K562 (cell line): ENCODE measurements at regions not wholly inside any gene's neighbourhood (a gene's known extent, or its start where the extent isn't known, plus 50 kb on each side); places are given as distances from the start of the nearest gene placed in this dataset.

Source experiments
- ATAC-seq: fragments of 200-7000 bp; cut with Tn5 transposase; 3 replicates; pipeline ENCODE4 v1.9.1; 2020; ENCODE audit warnings: moderate library complexity
- BruUV-seq: library from RNA; stranded (reverse); fragments of 400-500 nt; replicated peaks from 2 replicates; lab custom pipeline; 2021; lab: Mats Ljungman, UMichigan
- CTCF ChIA-PET: fragments of 300-600 bp; formaldehyde crosslinking; extraction: SDS; loops from one replicate; lab custom pipeline; 2021; ENCODE audit warnings: low intra/inter-chr PET ratio; lab: Yijun Ruan, JAX
- POLR2A ChIA-PET: fragments of 300-600, 350-650 bp; sonication (Branson Sonifier 250); formaldehyde crosslinking; extraction: SDS; loops from one replicate; lab custom pipeline; 2021; ENCODE audit warnings: antibody characterized with exemption, inconsistent platforms; lab: Yijun Ruan, JAX
- DNase-seq, 4 experiments: peaks; one replicate each; pipeline versions ENCODE4 v3.0.0 to v3.0.0-alpha.2; 2011 to 2018; ENCODE audit warnings: low spot score in 3 of 4, mixed read lengths in 3 of 4; ENCODE audit errors: extremely low read depth in 1 of 4
- FAIRE-seq: peaks from 2 replicates; lab custom pipeline; 2011; peaks lifted over from hg19 to GRCh38; lab: Jason Lieb, UNC
- H2AFZ ChIP-seq: 2 replicates; pipeline ENCODE4 v1.6.0; 2011; ENCODE audit warnings: low read depth, low read length, control low read depth, inconsistent platforms
- H3K27ac ChIP-seq: fragments of 200-600 bp; 3 replicates; pipeline ENCODE4 v1.8.0; 2011; ENCODE audit warnings: low read depth, mild to moderate bottlenecking, control low read depth, inconsistent platforms, low read length, moderate library complexity, mixed read lengths; ENCODE audit errors: extremely low read depth
- H3K27me3 ChIP-seq, 2 experiments: fragments of 300-600 bp in 1 of 2; 2 replicates in 1 of 2; 3 replicates in 1 of 2; pipeline versions ENCODE4 v1.6.0 to v1.8.0; 2011; ENCODE audit warnings: inconsistent platforms in 2 of 2, low read length in 2 of 2, mild to moderate bottlenecking in 1 of 2, mixed read lengths in 1 of 2, moderate library complexity in 1 of 2; ENCODE audit not compliant: control insufficient read depth in 2 of 2, insufficient read depth in 2 of 2
- H3K36me3 ChIP-seq: fragments of 300-600 bp; 3 replicates; pipeline ENCODE4 v1.8.0; 2011; ENCODE audit warnings: mild to moderate bottlenecking, low read length, inconsistent platforms; ENCODE audit not compliant: control insufficient read depth, insufficient read depth
- H3K4me1 ChIP-seq, 2 experiments: fragments of 200-600 bp in 1 of 2; replicated peaks in 1 of 2; 2 replicates in 1 of 2; 3 replicates in 1 of 2; pipeline versions ENCODE4 v1.5.1 to v1.8.0; 2011; ENCODE audit warnings: inconsistent platforms in 2 of 2, low read length in 2 of 2, mild to moderate bottlenecking in 1 of 2, mixed read lengths in 1 of 2, moderate library complexity in 1 of 2; ENCODE audit not compliant: control insufficient read depth in 2 of 2, insufficient read depth in 2 of 2
- H3K4me2 ChIP-seq: 2 replicates; pipeline ENCODE4 v1.6.1; 2011; ENCODE audit warnings: low read length, control low read depth, inconsistent platforms, mixed read lengths; ENCODE audit not compliant: insufficient read depth
- H3K4me3 ChIP-seq: fragments of 200-600 bp; sonication (generic), shearing (Covaris generic); 2 replicates; pipeline ENCODE4 v1.5.1; 2016; ENCODE audit warnings: control low read depth, inconsistent platforms
- H3K79me2 ChIP-seq: fragments of 200-600 bp; 3 replicates; pipeline ENCODE4 v1.8.0; 2011; ENCODE audit warnings: low read length, inconsistent platforms; ENCODE audit not compliant: control insufficient read depth, insufficient read depth
- H3K9ac ChIP-seq, 2 experiments: 2 replicates each; pipeline versions ENCODE4 v1.6.0 to v1.6.1; 2011; ENCODE audit warnings: low read depth in 2 of 2, low read length in 2 of 2, control low read depth in 1 of 2, inconsistent platforms in 1 of 2, mild to moderate bottlenecking in 1 of 2, mixed read lengths in 1 of 2; ENCODE audit not compliant: insufficient read depth in 1 of 2
- H3K9me1 ChIP-seq: one replicate; pipeline ENCODE4 v1.6.0; 2011; ENCODE audit warnings: inconsistent platforms, mild to moderate bottlenecking, low read length, moderate library complexity; ENCODE audit not compliant: control insufficient read depth, insufficient read depth
- H3K9me3 ChIP-seq: replicated peaks from 2 replicates; pipeline ENCODE4 v1.5.1; 2011; ENCODE audit warnings: low read depth, low read length, inconsistent platforms; ENCODE audit not compliant: control insufficient read depth, insufficient read depth
- H4K20me1 ChIP-seq: replicated peaks from 2 replicates; pipeline ENCODE4 v1.6.1; 2011; ENCODE audit warnings: low read length, inconsistent platforms, mixed read lengths; ENCODE audit not compliant: control insufficient read depth, insufficient read depth
- BDP1 ChIP-seq: IDR thresholded peaks from 3 replicates; pipeline ENCODE4 v1.6.1; 2011; ENCODE audit not compliant: insufficient read length, insufficient read depth
- BRCA1 ChIP-seq, 2 experiments: fragments of 450-650 bp in 1 of 2; sonication (generic) in 1 of 2; formaldehyde crosslinking in 1 of 2; IDR thresholded peaks; 2 replicates each; pipeline versions ENCODE4 v1.5.0 to v1.6.1; 2017 to 2020; ENCODE audit warnings: mild to moderate bottlenecking in 1 of 2, missing genetic modification reagents in 1 of 2
- CC2D1A ChIP-seq: fragments of 450-650 bp; IDR thresholded peaks from 2 replicates; pipeline ENCODE4 v1.6.1; 2017; ENCODE audit warnings: mild to moderate bottlenecking
- GABPA ChIP-seq: fragments of 200-800 bp; sonication (Bioruptor generic); conservative IDR thresholded peaks from 2 replicates; pipeline ENCODE4 v1.6.1; 2016; ENCODE audit warnings: low read depth, missing genetic modification characterization, missing compliant biosample characterization
- GATAD2B ChIP-seq: fragments of 450-650 bp; IDR thresholded peaks from 2 replicates; pipeline ENCODE4 v1.6.1; 2017; ENCODE audit warnings: mild to moderate bottlenecking, borderline replicate concordance
- MBD2 ChIP-seq: sonication (generic); IDR thresholded peaks from 2 replicates; pipeline ENCODE4 v1.6.1; 2016; ENCODE audit warnings: low read depth, borderline replicate concordance
- PML ChIP-seq: IDR thresholded peaks from 2 replicates; pipeline ENCODE4 v1.6.1; 2012; ENCODE audit warnings: low read length, inconsistent platforms
- RERE ChIP-seq: sonication (generic); formaldehyde crosslinking; IDR thresholded peaks from 2 replicates; pipeline ENCODE4 v1.8.0; 2023; ENCODE audit warnings: missing genetic modification reagents, mild to moderate bottlenecking, borderline replicate concordance
- SETDB1 ChIP-seq: IDR thresholded peaks from one replicate; pipeline ENCODE4 v1.6.1; 2012; ENCODE audit warnings: low read length, control low read depth, inconsistent platforms
- SMAD1 ChIP-seq: fragments of 150-350 bp; IDR thresholded peaks from 2 replicates; pipeline ENCODE4 v1.6.1; 2014; ENCODE audit warnings: low read length, low read depth; ENCODE audit not compliant: partially characterized antibody
- SMAD2 ChIP-seq: fragments of 150-350 bp; IDR thresholded peaks from 2 replicates; pipeline ENCODE4 v1.6.1; 2014; ENCODE audit warnings: low read depth, mild to moderate bottlenecking, low read length
- SNAPC5 ChIP-seq: fragments of 250-450 bp; sonication (Bioruptor Pico); IDR thresholded peaks from 2 replicates; pipeline ENCODE4 v1.8.0; 2021; ENCODE audit warnings: moderate library complexity, mild to moderate bottlenecking, inconsistent platforms
- ZBED1 ChIP-seq: IDR thresholded peaks from 2 replicates; pipeline ENCODE4 v1.6.1; 2014
- ZBTB7A ChIP-seq: IDR thresholded peaks from 2 replicates; pipeline ENCODE4 v1.6.1; 2011; ENCODE audit warnings: low read depth, mild to moderate bottlenecking, low read length, moderate library complexity, borderline replicate concordance; ENCODE audit not compliant: control insufficient read depth
- WGBS: fragments of 100-300 bp; shearing (Covaris generic); methylation state at CpG from one replicate; pipeline ENCODE4 v1.1.6; 2016; ENCODE audit warnings: low coverage, mixed read lengths; ENCODE audit not compliant: insufficient coverage; ENCODE audit errors: missing lambda C conversion rate; 5-methylcytosine and 5-hydroxymethylcytosine counted together
- in situ Hi-C: fragments of 300-500 bp; cut with MboI; formaldehyde crosslinking; loops from 4 replicates; pipeline ENCODE4 v1.15.0; 2018; ENCODE audit warnings: inconsistent platforms, mixed read lengths
- intact Hi-C: fragments of 100-400 bp; cut with micrococcal nuclease; formaldehyde crosslinking; loops from 2 replicates; pipeline ENCODE4 v1.14.2; 2022

GRCh38 chr4:174579421-174579820 is 57.1 kb upstream of the HPGD start:
- Histone ChIP-seq H3K27ac (no peak overlapping the region), H2AFZ (no peak overlapping the region), H4K20me1 (no peaks in the 10 kb centered on the region), H3K4me1 (no peaks in the 10 kb centered on the region; a peak in 1 of 5 replicates), H3K4me3 (no peak overlapping the region), H3K9ac (no peak overlapping the region), H3K27me3 (no peaks in the 10 kb centered on the region), H3K4me2 (no peak overlapping the region), H3K79me2 (no peaks in the 10 kb centered on the region), H3K9me3 (no peaks in the 10 kb centered on the region), H3K9me1 (no peaks in the 10 kb centered on the region), H3K36me3 (no peaks in the 10 kb centered on the region)
- ATAC-seq (no peak), DNase-seq (no peak), FAIRE-seq (no peak)
- no TSS peak for BruUV-seq
- in situ Hi-C loops (no loop called here), intact Hi-C loops (no loop called here)
- POLR2A ChIA-PET = no interaction called here
- 76% methylated on average over 3 of the region's 3 CpGs for WGBS
- CTCF ChIA-PET = no interaction called here
- TF ChIP-seq RERE (CRISPR knock-in tag) (no peak), BDP1 (no peak), MBD2 (no peak), ZBTB7A (no peak), GATAD2B (no peak), CC2D1A (no peak), PML (no peak), SNAPC5 (CRISPR knock-in tag) (no peak), GABPA (tag) (no peak), ZBED1 (no peak), SMAD1 (no peak), SETDB1 (no peak), SMAD2 (no peak), BRCA1 (IDR thresholded peaks at IDR 0.05) (no peak), BRCA1 (CRISPR knock-in tag; IDR thresholded peaks at IDR 0.05) (no peak)
